Trophoblast cell (in vitro differentiated cells and primary cell): ENCODE measurements at regions not wholly inside any gene's neighbourhood (a gene's known extent, or its start where the extent isn't known, plus 50 kb on each side); places are given as distances from the start of the nearest gene placed in this dataset.
"Not testable (repeated sequence)": the region's sequence is repeated elsewhere in the genome, so short reads cannot be mapped to it uniquely, and the experiment has no call there.

Experiments
- DNase-seq, 2 donors: peaks; one replicate each; pipeline ENCODE4 v3.0.0-alpha.2; 2016
- H2AFZ ChIP-seq: 2 replicates; pipeline ENCODE4 v1.6.1; 2013; ENCODE audit warnings: low read length, moderate library complexity, mild to moderate bottlenecking; ENCODE audit not compliant: insufficient read depth, poor library complexity
- H2AK5ac ChIP-seq: 2 replicates; pipeline ENCODE4 v1.6.1; 2013; ENCODE audit warnings: mild to moderate bottlenecking, low read length
- H2BK120ac ChIP-seq: 2 replicates; pipeline ENCODE4 v1.6.1; 2013; ENCODE audit warnings: low read length, mild to moderate bottlenecking, moderate library complexity; ENCODE audit not compliant: insufficient read depth, poor library complexity
- H2BK12ac ChIP-seq: 2 replicates; pipeline ENCODE4 v1.6.1; 2013; ENCODE audit warnings: mild to moderate bottlenecking, low read length, moderate library complexity
- H2BK5ac ChIP-seq: 2 replicates; pipeline ENCODE4 v1.6.1; 2013; ENCODE audit warnings: low read length, low read depth, moderate library complexity, mild to moderate bottlenecking; ENCODE audit not compliant: poor library complexity
- H3K14ac ChIP-seq: 2 replicates; pipeline ENCODE4 v1.6.1; 2013; ENCODE audit warnings: mild to moderate bottlenecking, low read length
- H3K18ac ChIP-seq: 2 replicates; pipeline ENCODE4 v1.6.1; 2013; ENCODE audit warnings: mild to moderate bottlenecking, low read length
- H3K23ac ChIP-seq: 2 replicates; pipeline ENCODE4 v1.6.1; 2013; ENCODE audit warnings: low read length
- H3K27ac ChIP-seq: 2 replicates; pipeline ENCODE4 v1.5.1; 2013; ENCODE audit warnings: low read depth, mild to moderate bottlenecking, inconsistent platforms, low read length, moderate library complexity
- H3K27me3 ChIP-seq: 2 replicates; pipeline ENCODE4 v1.6.1; 2013; ENCODE audit warnings: inconsistent platforms, mild to moderate bottlenecking, low read length, moderate library complexity; ENCODE audit not compliant: insufficient read depth
- H3K36me3 ChIP-seq, 2 experiments: 1 replicate in 1 of 2; 2 replicates in 1 of 2; pipeline ENCODE4 v1.6.1; 2013; ENCODE audit warnings: low read length in 2 of 2, mild to moderate bottlenecking in 2 of 2, moderate library complexity in 1 of 2; ENCODE audit not compliant: insufficient read depth in 2 of 2, control insufficient read depth in 1 of 2
- H3K4ac ChIP-seq: 2 replicates; pipeline ENCODE4 v1.6.1; 2013; ENCODE audit warnings: low read depth, mild to moderate bottlenecking, low read length, moderate library complexity
- H3K4me1 ChIP-seq, 2 experiments: 1 replicate in 1 of 2; 2 replicates in 1 of 2; pipeline ENCODE4 v1.6.1; 2013; ENCODE audit warnings: low read length in 2 of 2, mild to moderate bottlenecking in 2 of 2, moderate library complexity in 1 of 2; ENCODE audit not compliant: insufficient read depth in 2 of 2, control insufficient read depth in 1 of 2
- H3K4me2 ChIP-seq: 2 replicates; pipeline ENCODE4 v1.6.1; 2013; ENCODE audit warnings: inconsistent platforms, mild to moderate bottlenecking, low read length, moderate library complexity
- H3K4me3 ChIP-seq: 2 replicates; pipeline ENCODE4 v1.5.1; 2013; ENCODE audit warnings: mild to moderate bottlenecking, low read depth, low read length, inconsistent platforms
- H3K79me1 ChIP-seq: one replicate; pipeline ENCODE4 v1.6.1; 2013; ENCODE audit warnings: low read length
- H3K79me2 ChIP-seq: 2 replicates; pipeline ENCODE4 v1.6.1; 2013; ENCODE audit warnings: low read length, mild to moderate bottlenecking; ENCODE audit not compliant: control insufficient read depth, insufficient read depth, poor library complexity
- H3K9ac ChIP-seq: 2 replicates; pipeline ENCODE4 v1.6.1; 2013; ENCODE audit warnings: mild to moderate bottlenecking, low read length
- H3K9me3 ChIP-seq: 2 replicates; pipeline ENCODE4 v1.6.1; 2013; ENCODE audit warnings: low read depth, mild to moderate bottlenecking, control low read depth, inconsistent platforms, low read length; ENCODE audit not compliant: insufficient read depth
- H4K12ac ChIP-seq: 2 replicates; pipeline ENCODE4 v1.6.1; 2013; ENCODE audit warnings: low read depth, mild to moderate bottlenecking, low read length, moderate library complexity
- H4K8ac ChIP-seq: 2 replicates; pipeline ENCODE4 v1.6.1; 2013; ENCODE audit warnings: low read depth, mild to moderate bottlenecking, low read length, moderate library complexity
- H4K91ac ChIP-seq: one replicate; pipeline ENCODE4 v1.6.1; 2013; ENCODE audit warnings: low read depth, mild to moderate bottlenecking, low read length, moderate library complexity
- WGBS: extraction: QIAGEN DNeasy Blood & Tissue Kit; methylation state at CpG from one replicate; pipeline ENCODE4 v1.1.7; 2013; ENCODE audit warnings: missing lambda C conversion rate; ENCODE audit not compliant: insufficient read length, insufficient coverage; ENCODE audit errors: extremely low coverage; 5-methylcytosine and 5-hydroxymethylcytosine counted together

GRCh38 chr6:77264970-77265369 is 198.3 kb downstream of the HTR1B start:
- DNase-seq, result no peak
- no peak overlapping the region for H2BK12ac ChIP-seq
- no peak overlapping the region for H3K18ac ChIP-seq
- H3K4me2 ChIP-seq, result no peak overlapping the region
- no peaks in the 10 kb centered on the region for H3K4me1 ChIP-seq
- no peak overlapping the region for H2BK5ac ChIP-seq
- no peaks in the 10 kb centered on the region for H3K79me2 ChIP-seq
- no peak overlapping the region for H3K14ac ChIP-seq
- no peak overlapping the region for H3K23ac ChIP-seq
- H3K79me1 ChIP-seq, result no peaks in the 10 kb centered on the region
- no peak overlapping the region for H2AFZ ChIP-seq
- no peak overlapping the region for H4K91ac ChIP-seq
- no peak overlapping the region for H2BK120ac ChIP-seq
- no peak overlapping the region for H3K4ac ChIP-seq
- H3K9me3 ChIP-seq, result no peaks in the 10 kb centered on the region
- no peak overlapping the region for H3K4me3 ChIP-seq
- H2AK5ac ChIP-seq, result no peak overlapping the region
- WGBS, result no CpG with 5 or more reads among the region's 6 CpGs
- no peaks in the 10 kb centered on the region for H3K36me3 ChIP-seq
- H3K27ac ChIP-seq, result no peak overlapping the region
- no peak overlapping the region for H4K8ac ChIP-seq
- no peak overlapping the region for H4K12ac ChIP-seq
- no peaks in the 10 kb centered on the region for H3K27me3 ChIP-seq
- H3K9ac ChIP-seq, result no peak overlapping the region

GRCh38 chr6:77263003-77263402 is 200.3 kb downstream of the HTR1B start:
- H3K18ac ChIP-seq, result no peak overlapping the region
- DNase-seq, result no peak
- WGBS, result no CpG with 5 or more reads among the region's 2 CpGs
- H3K4me1 ChIP-seq, result no peaks in the 10 kb centered on the region
- no peak overlapping the region for H4K91ac ChIP-seq
- no peaks in the 10 kb centered on the region for H3K79me2 ChIP-seq
- no peaks in the 10 kb centered on the region for H3K79me1 ChIP-seq
- no peak overlapping the region for H2BK120ac ChIP-seq
- H2AFZ ChIP-seq, result no peak overlapping the region
- no peak overlapping the region for H3K27ac ChIP-seq
- no peak overlapping the region for H2AK5ac ChIP-seq
- H3K14ac ChIP-seq, result no peak overlapping the region
- no peak overlapping the region for H4K8ac ChIP-seq
- H4K12ac ChIP-seq, result no peak overlapping the region
- H3K9me3 ChIP-seq, result no peaks in the 10 kb centered on the region
- H3K9ac ChIP-seq, result no peak overlapping the region
- H3K23ac ChIP-seq, result no peak overlapping the region
- no peaks in the 10 kb centered on the region for H3K36me3 ChIP-seq
- no peak overlapping the region for H3K4ac ChIP-seq
- no peak overlapping the region for H2BK5ac ChIP-seq
- H3K4me3 ChIP-seq, result no peak overlapping the region
- H3K4me2 ChIP-seq, result no peak overlapping the region
- H2BK12ac ChIP-seq, result no peak overlapping the region
- H3K27me3 ChIP-seq, result no peaks in the 10 kb centered on the region

GRCh38 chr6:77251801-77252200 is 211.5 kb downstream of the HTR1B start:
- H2AFZ ChIP-seq, H3K79me2 ChIP-seq, H2BK120ac ChIP-seq, H2BK12ac ChIP-seq, H3K4ac ChIP-seq, DNase-seq, H3K36me3 ChIP-seq, H4K12ac ChIP-seq, H3K9ac ChIP-seq, H3K18ac ChIP-seq, H4K91ac ChIP-seq, H3K4me2 ChIP-seq, H3K27me3 ChIP-seq, H3K14ac ChIP-seq, H4K8ac ChIP-seq, H3K79me1 ChIP-seq, H3K4me1 ChIP-seq, H2AK5ac ChIP-seq, H3K9me3 ChIP-seq, H3K23ac ChIP-seq, H2BK5ac ChIP-seq, H3K4me3 ChIP-seq, H3K27ac ChIP-seq: not testable (repeated sequence)
- no CpG with 5 or more reads among the region's 7 CpGs for WGBS

GRCh38 chr6:77249560-77249959 is 213.7 kb downstream of the HTR1B start:
- H2AK5ac ChIP-seq, result no peak overlapping the region
- H4K12ac ChIP-seq, result no peak overlapping the region
- no CpG with 5 or more reads among the region's 1 CpG for WGBS

More at GRCh38 chr6:77249560-77249959, 213.7 kb downstream of the HTR1B start:
- no peaks in the 10 kb centered on the region for H3K27me3 ChIP-seq
- H3K18ac ChIP-seq, result no peak overlapping the region
- no peak overlapping the region for H2BK5ac ChIP-seq
- H4K8ac ChIP-seq, result no peak overlapping the region
- H2AFZ ChIP-seq, result no peak overlapping the region
- no peaks in the 10 kb centered on the region for H3K79me2 ChIP-seq
- no peak overlapping the region for H3K4me2 ChIP-seq
- no peak overlapping the region for H3K27ac ChIP-seq
- H3K36me3 ChIP-seq, result no peaks in the 10 kb centered on the region
- no peak overlapping the region for H3K14ac ChIP-seq
- H3K9ac ChIP-seq, result no peak overlapping the region
- no peak overlapping the region for H3K23ac ChIP-seq
- H2BK120ac ChIP-seq, result no peak overlapping the region
- H4K91ac ChIP-seq, result no peak overlapping the region
- no peak for DNase-seq
- H2BK12ac ChIP-seq, result no peak overlapping the region
- no peaks in the 10 kb centered on the region for H3K79me1 ChIP-seq
- H3K9me3 ChIP-seq, result peaks cover 2% of the 10 kb centered on the region
- H3K4me1 ChIP-seq, result no peaks in the 10 kb centered on the region
- no peak overlapping the region for H3K4me3 ChIP-seq
- H3K4ac ChIP-seq, result no peak overlapping the region
